Activated CD4-positive, alpha-beta T cell treated with anti-CD3 and anti-CD28 coated beads, Interleukin-2, amount 50 U/mL, for 48 hours (primary cell): ENCODE measurements at regions not wholly inside any gene's neighbourhood (a gene's known extent, or its start where the extent isn't known, plus 50 kb on each side); places are given as distances from the start of the nearest gene placed in this dataset.
A peak's percentile ranks its signal among the peaks of the same experiment; 100 is the strongest.

Experiments
- DNase-seq, 2 experiments: peaks; one replicate each; pipeline ENCODE4 v3.0.0-alpha.2; 2020

DNA sequence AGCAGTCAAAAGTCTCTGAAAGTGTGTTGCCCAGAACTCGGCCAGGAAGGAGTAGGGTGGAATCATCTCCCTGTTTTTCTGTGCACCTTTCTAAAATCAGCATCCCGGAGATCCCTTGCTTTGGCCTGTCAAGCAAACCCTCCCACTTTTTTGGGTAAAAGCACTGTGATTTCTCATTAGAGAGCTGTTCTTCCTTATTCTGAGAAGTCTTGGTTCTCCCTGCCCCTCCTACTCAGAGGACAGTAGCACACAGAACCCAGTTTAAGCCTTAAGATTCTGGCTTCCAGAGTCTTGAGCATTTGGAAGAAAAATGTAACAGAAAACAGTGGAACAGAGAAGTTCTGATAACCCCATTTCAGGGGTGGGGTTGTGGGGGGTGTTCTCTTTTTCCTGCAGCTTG lies 52.6 kb upstream of the KATNAL1 start:
- DNase-seq = no peak

DNA sequence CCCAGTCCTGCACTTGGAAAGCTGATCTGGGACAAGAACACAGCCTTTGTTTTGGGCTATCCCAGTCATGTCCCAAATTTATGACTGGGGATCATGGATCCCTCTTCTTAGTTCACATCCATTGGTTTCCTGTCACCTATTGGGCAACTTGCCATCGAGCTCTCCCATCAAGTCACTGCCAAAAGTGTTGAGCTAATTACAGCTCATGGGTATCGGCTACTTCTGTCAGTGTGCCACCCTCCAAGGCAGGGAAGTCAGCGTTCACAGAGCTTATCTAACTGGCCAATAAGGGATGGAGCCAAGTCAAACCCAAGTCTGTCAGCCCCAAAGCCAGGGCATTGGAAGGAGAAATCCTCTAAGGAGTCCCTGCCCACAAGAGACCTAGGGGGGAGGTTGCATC lies 53.2 kb upstream of the KATNAL1 start:
- DNase-seq = no peak

DNA sequence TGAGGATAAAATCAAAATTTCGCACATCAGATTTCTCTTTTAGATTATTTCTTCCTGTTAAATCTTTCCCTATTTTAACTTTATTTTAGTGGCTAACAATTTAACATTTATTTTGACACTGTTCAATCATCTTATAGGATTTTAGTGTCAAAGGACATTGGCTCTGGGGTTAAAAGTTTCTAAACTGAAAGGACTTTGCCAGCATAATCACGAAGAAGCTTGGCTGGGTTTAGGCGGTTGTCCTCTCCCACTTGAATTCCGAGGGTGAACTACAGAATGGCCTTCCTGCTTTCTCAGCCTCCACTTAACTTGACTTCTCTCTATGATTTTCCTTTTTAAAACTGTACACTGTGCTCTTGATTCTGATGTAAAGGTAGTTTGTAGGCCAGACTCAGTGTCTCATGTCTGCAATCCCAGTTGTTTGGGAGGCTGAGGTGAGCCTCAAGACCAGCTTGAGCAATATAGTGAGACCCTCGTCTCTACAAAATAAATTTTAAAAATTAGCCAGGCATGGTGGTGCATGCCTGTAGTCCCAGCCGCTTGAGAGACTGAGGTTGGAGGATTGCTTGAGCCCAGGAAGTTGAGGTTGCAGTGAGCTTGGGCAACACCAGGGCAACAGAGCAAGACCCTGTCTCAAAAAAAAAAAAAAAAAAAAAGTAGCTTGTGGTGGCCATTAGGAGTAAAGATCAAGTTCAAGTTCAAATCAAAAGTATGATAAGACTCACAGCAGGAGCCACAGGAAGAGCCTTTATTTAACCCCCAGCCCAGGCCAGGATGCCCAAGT lies 54.8 kb upstream of the KATNAL1 start:
- no peak for DNase-seq

DNA sequence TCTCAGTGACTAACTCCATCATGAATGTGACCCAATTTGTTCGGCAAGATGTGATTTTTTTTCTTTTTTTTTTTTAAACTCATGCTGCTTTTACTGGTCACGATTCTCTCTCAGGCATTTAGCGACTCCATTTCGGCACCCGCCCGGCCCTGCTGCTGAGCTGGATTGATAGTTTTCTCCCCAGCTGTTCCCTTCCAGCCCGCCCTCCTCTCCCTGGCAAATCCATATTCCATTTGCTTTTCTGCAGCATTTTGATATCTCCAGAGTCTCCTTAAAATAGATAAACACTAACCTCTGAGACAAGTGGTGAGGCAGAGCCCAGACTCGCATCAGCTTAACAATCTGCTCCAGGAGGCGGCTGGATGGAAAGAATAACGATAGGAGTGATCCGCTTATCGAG lies 55.5 kb upstream of the KATNAL1 start:
- DNase-seq = no peak

DNA sequence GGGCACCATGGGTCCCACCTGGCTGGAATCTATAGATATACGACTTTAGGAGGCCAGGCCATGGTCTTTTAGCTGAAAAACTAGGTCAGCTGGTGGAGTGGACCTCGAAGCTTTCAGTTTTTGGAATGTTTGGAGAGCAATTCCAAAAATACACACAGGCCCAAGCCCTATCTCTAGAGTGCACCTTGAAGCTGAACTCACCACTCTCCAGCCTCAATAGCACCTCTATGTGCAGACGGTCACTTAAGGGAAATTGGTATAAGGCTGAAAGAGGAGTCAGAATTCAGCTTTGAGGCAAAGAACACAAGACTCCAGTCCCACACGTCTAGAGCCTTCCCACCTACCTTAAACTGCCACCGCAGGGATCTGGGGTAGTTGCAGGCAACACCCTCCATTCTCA lies 56.4 kb upstream of the KATNAL1 start:
- no peak for DNase-seq

DNA sequence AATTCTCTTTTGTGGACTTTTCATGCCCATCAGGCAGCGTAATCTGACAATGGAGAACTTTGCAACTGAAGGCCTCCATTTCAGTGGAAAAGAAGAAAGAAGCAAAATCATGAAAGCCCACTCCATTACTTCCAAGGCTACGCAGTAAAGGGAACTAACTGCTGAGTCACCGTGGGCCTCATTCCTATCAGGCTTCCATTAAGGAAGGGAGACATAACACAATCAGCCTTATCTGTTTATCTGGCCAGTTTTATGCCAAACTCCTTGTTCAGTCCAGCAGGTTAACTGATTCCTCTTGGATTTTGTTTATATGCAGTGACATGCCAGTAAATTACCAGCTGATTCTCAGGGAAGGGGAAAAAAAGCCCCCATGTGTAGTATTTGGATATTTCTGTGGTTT lies 56.8 kb upstream of the KATNAL1 start:
- DNase-seq = no peak

- DNase-seq = no peak
Measured at GRCh38 chr13:30364876-30365275, 57.4 kb upstream of the UBE2L5 start.

- DNase-seq = no peak
Measured at GRCh38 chr13:30366088-30366487, 56.2 kb upstream of the UBE2L5 start.

- DNase-seq = no peak
Measured at GRCh38 chr13:30367296-30367695, 55.0 kb upstream of the UBE2L5 start.

DNA sequence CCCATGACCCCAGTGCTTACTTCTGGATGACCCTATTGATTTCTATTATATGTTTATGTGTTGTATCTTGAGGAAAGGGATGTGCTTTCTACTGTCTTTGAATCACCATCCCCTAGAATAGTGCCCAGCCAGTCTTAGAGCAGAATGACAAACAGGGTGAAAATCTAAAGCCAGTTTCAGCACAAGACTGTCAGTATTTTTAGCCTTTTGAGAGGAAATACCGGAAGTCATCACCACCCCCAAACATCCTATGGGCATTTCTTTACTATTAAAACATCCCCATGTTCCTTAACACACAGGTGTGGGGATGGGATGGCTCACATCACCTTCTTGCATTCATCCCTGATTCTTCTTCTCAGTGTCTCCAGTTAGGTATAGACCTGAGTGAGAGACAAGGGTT lies 52.1 kb upstream of the UBE2L5 start:
- no peak for DNase-seq

DNA sequence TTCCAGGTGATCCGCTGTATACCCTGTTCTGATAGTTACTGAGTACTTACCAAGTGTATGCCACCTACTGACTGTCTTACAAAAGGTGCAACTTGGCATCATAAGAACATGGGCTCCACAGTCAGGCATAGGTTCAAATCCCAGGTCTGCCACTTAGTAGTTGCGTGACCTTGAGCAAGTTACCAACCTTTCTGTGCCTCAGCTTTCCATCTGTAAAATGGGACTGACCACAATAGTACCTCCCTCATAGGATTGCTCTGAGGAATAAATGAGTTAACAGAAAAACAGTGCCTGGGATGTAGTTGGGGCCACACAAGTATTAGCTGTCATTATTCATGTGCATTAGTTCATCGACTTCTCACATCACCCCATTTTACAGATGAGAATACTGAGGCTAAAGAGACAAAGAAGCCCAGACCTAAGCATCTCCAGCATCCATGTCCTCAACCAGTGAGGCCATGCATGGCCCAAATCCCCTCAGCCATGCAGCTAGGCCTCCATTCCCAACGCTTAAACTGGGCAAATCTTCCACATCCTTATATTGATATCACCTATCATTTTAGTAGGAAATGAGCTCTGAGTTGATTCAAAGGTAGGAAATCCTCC lies 51.3 kb upstream of the UBE2L5 start:
- no peak for DNase-seq

- peak; percentile 48 to 62 for DNase-seq
Measured at GRCh38 chr13:30371649-30372265, 50.5 kb upstream of the UBE2L5 start.
